ENCODE measurements at regions not wholly inside any gene's neighbourhood (a gene's known extent, or its start where the extent isn't known, plus 50 kb on each side); places are given as distances from the start of the nearest gene placed in this dataset.

- Mint-ChIP-seq H3K4me3 (ENCODE audit: unreplicated experiment) (no peak overlapping the region), H3K27me3 (ENCODE audit: low read depth, unreplicated experiment) (no peaks in the 10 kb centered on the region), H3K27ac (ENCODE audit: unreplicated experiment) (peak overlapping the region; percentile 78), H3K36me3 (ENCODE audit: low read depth, unreplicated experiment) (no peaks in the 10 kb centered on the region), H3K4me1 (ENCODE audit: low read depth, unreplicated experiment) (peaks cover 12% of the 10 kb centered on the region), H3K9me3 (ENCODE audit: unreplicated experiment) (no peaks in the 10 kb centered on the region)
- Histone ChIP-seq H3K4me2 (ENCODE audit: low read length) (peak overlapping the region; percentile 27), H3K9me3 (ENCODE audit: insufficient read depth, low read depth, low read length) (no peaks in the 10 kb centered on the region), H3K4me3 (ENCODE audit: insufficient read depth, low read depth, low read length) (no peak overlapping the region), H3K4me1 (ENCODE audit: insufficient read depth, low read length) (peaks cover 2% of the 10 kb centered on the region), H3K36me3 (ENCODE audit: insufficient read depth, low read length) (no peaks in the 10 kb centered on the region), H4K20me1 (ENCODE audit: insufficient read depth, low read length) (no peaks in the 10 kb centered on the region), H3K27me3 (ENCODE audit: insufficient read depth, low read length) (no peaks in the 10 kb centered on the region), H3K27ac (ENCODE audit: low read depth, low read length) (no peak overlapping the region), H2AFZ (ENCODE audit: low read depth, low read length) (peak overlapping the region; percentile 30), H3K9ac (ENCODE audit: low read length) (no peak overlapping the region), H3K79me2 (ENCODE audit: insufficient read depth, low read length) (no peaks in the 10 kb centered on the region)
- peak; percentile 65 for FAIRE-seq
- TF ChIP-seq CTCF (IDR thresholded peaks at IDR 0.05; ENCODE audit: insufficient read depth, low read depth, low read length): no peak
- TF ChIP-seq EZH2 (IDR thresholded peaks at IDR 0.05; ENCODE audit: insufficient read depth, low read length): no peak
- DNase-seq (ENCODE audit: low read depth): peak; percentile 19
Measured at GRCh38 chr13:109647053-109647452, 139.3 kb downstream of the IRS2 start.

- Histone ChIP-seq H3K9me3 (ENCODE audit: insufficient read depth, low read depth, low read length) (no peaks in the 10 kb centered on the region), H3K9ac (ENCODE audit: low read length) (no peak overlapping the region), H3K4me2 (ENCODE audit: low read length) (no peak overlapping the region), H3K27ac (ENCODE audit: low read depth, low read length) (no peak overlapping the region), H3K4me3 (ENCODE audit: insufficient read depth, low read depth, low read length) (no peak overlapping the region), H4K20me1 (ENCODE audit: insufficient read depth, low read length) (no peaks in the 10 kb centered on the region), H3K4me1 (ENCODE audit: insufficient read depth, low read length) (peaks cover 2% of the 10 kb centered on the region), H3K27me3 (ENCODE audit: insufficient read depth, low read length) (no peaks in the 10 kb centered on the region), H3K79me2 (ENCODE audit: insufficient read depth, low read length) (no peaks in the 10 kb centered on the region), H3K36me3 (ENCODE audit: insufficient read depth, low read length) (no peaks in the 10 kb centered on the region), H2AFZ (ENCODE audit: low read depth, low read length) (no peak overlapping the region)
- Mint-ChIP-seq H3K36me3 (ENCODE audit: low read depth, unreplicated experiment) (no peaks in the 10 kb centered on the region), H3K27ac (ENCODE audit: unreplicated experiment) (no peak overlapping the region), H3K27me3 (ENCODE audit: low read depth, unreplicated experiment) (no peaks in the 10 kb centered on the region), H3K4me3 (ENCODE audit: unreplicated experiment) (no peak overlapping the region), H3K9me3 (ENCODE audit: unreplicated experiment) (peaks cover under 1% of the 10 kb centered on the region), H3K4me1 (ENCODE audit: low read depth, unreplicated experiment) (peaks cover 12% of the 10 kb centered on the region)
- FAIRE-seq (no peak), DNase-seq (ENCODE audit: low read depth) (no peak)
- no peak for TF ChIP-seq EZH2 (IDR thresholded peaks at IDR 0.05; ENCODE audit: insufficient read depth, low read length)
Measured at GRCh38 chr13:109646423-109646822, 140.0 kb downstream of the IRS2 start.

DNA sequence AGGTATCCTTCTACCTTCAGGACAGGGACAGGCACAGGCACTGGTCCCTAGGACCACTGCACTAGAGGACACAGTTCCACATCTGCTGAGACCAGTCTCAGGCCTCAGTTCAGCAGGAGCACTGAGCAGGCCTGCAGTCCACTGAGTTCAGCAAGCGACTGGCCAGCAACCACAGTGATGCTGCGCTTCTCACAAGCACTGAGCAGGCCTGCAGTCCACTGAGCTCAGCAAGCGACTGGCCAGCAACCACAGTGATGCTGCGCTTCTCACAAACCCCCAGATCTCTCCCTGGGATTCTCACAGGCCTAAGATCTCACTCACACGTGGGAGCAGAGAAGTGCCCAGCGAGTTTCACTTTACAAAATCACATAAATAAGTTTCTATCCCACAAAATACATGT, 140.6 kb downstream of the IRS2 start:
- no peaks in the 10 kb centered on the region for H4K20me1 ChIP-seq (ENCODE audit: insufficient read depth, low read length)
- no peak overlapping the region for H3K27ac ChIP-seq (ENCODE audit: low read depth, low read length)
- H3K27me3 ChIP-seq (ENCODE audit: insufficient read depth, low read length): no peaks in the 10 kb centered on the region
- FAIRE-seq: no peak
- H3K4me2 ChIP-seq (ENCODE audit: low read length): no peak overlapping the region
- TF ChIP-seq EZH2 (IDR thresholded peaks at IDR 0.05; ENCODE audit: insufficient read depth, low read length) (no peak), CTCF (IDR thresholded peaks at IDR 0.05; ENCODE audit: insufficient read depth, low read depth, low read length) (no peak)
- H3K36me3 ChIP-seq (ENCODE audit: insufficient read depth, low read length): no peaks in the 10 kb centered on the region
- Mint-ChIP-seq H3K9me3 (ENCODE audit: unreplicated experiment) (peaks cover 7% of the 10 kb centered on the region), H3K27me3 (ENCODE audit: low read depth, unreplicated experiment) (no peaks in the 10 kb centered on the region), H3K4me3 (ENCODE audit: unreplicated experiment) (no peak overlapping the region), H3K27ac (ENCODE audit: unreplicated experiment) (peak overlapping the region; percentile 28), H3K4me1 (ENCODE audit: low read depth, unreplicated experiment) (peaks cover 12% of the 10 kb centered on the region), H3K36me3 (ENCODE audit: low read depth, unreplicated experiment) (peaks cover under 1% of the 10 kb centered on the region)
- no peak overlapping the region for H2AFZ ChIP-seq (ENCODE audit: low read depth, low read length)
- no peak for DNase-seq (ENCODE audit: low read depth)
- H3K9me3 ChIP-seq (ENCODE audit: insufficient read depth, low read depth, low read length): peaks cover 3% of the 10 kb centered on the region
- H3K79me2 ChIP-seq (ENCODE audit: insufficient read depth, low read length): no peaks in the 10 kb centered on the region
- H3K4me1 ChIP-seq (ENCODE audit: insufficient read depth, low read length): peaks cover 2% of the 10 kb centered on the region
- H3K9ac ChIP-seq (ENCODE audit: low read length): no peak overlapping the region
- H3K4me3 ChIP-seq (ENCODE audit: insufficient read depth, low read depth, low read length): no peak overlapping the region
